ENCODE measurements at regions not wholly inside any gene's neighbourhood (a gene's known extent, or its start where the extent isn't known, plus 50 kb on each side); places are given as distances from the start of the nearest gene placed in this dataset.
"Not testable (repeated sequence)": the region's sequence is repeated elsewhere in the genome, so short reads cannot be mapped to it uniquely, and the experiment has no call there.

DNA sequence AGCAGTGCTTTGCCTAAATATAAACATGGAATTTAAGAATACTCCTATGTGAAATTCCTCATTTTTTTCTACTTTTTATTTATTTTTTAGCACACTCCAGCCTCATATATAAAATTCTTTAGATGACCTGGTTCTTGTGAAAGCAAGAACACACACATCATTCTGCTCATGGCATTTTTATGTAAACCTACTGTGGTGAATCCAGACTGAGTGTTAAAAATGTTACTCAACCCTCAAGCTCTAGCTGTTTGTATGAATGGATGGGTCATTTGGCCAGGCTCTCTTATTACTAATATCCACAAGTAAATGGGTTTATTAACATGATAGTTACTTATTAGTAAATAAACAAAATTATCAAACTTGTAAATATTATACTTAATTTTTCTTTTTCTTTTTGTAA, 551.7 kb upstream of the LRRN3 start:
- no peak for DNase-seq (ENCODE audit: low read depth in 2 of 2)

DNA sequence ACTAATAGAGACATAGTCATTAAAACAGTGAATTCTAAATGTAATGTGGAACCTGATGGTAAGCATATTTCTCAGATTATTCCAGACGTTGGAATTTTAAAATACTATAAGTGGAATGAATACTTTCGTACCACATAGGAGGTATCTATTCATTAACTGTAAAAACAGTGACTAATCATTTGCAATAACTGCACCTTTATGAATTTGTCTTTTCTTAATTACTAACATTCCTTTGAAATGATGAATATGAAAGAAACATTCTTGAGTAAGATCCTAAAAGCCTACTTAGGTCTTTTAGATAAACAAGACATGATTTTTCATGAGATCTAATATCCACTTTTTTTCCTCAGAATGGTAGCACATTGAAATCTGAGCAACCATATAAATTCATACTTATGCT, 549.0 kb upstream of the LRRN3 start:
- no peak for DNase-seq (ENCODE audit: low read depth in 2 of 2)

DNA sequence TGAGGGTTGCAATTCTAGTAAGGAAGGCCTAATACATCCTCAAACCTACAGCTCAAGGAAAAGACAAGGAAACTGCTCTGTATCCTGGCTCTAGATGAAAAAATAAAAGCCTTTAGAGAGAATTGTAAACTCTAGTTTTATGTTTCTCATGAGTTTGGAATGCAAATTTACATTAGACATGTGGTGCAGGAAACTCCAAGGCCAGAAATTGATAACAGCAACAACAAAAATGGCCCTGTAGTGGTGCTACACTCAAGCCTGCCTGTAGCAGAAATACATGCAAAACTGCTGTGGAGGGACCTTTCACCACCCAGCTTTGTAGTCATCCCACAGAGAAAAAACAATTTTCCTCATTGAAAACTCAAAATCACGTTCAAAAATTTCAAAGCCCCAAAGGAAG, 546.7 kb upstream of the LRRN3 start:
- DNase-seq (ENCODE audit: low read depth in 2 of 2): no peak

DNA sequence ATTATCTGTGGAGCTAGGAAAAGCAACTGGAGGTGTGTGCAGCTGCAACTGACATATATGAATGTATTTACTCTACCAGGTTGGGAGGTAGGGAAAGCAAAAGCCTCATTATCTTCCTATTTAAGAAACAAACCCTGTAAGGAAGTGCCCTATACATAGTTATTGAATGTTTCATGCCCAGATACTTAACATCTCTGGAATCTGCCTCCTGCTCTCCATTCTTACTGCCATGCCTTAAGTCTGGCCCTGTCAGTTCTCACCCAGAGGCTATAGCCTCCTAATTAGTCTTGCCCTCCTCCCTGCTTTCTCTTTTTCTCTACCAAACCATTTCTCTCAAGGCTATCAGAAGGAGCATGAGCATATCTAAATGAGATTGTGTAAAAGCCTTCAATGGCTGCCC, 542.6 kb upstream of the LRRN3 start:
- no peak for DNase-seq (ENCODE audit: low read depth in 2 of 2)

DNA sequence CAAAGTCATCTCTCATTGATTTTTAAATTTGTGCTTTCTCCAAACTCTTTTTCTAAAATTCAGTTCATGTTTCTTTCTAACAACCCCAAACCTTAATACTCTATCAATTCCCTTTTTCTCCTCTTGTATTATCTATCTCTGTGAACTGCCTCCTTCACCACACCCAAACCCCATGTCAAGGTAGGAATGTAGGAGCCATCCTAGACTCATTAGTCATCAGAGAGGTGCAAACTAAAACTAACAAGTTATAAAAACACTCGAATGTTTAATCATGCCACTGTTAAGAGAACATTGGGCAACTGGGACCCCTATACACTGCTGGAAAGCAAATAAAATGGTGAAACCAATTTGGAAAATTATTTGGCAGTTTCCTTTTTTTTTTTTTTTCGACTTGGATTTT, 533.8 kb upstream of the LRRN3 start:
- no peak for DNase-seq (ENCODE audit: low read depth in 2 of 2)

DNA sequence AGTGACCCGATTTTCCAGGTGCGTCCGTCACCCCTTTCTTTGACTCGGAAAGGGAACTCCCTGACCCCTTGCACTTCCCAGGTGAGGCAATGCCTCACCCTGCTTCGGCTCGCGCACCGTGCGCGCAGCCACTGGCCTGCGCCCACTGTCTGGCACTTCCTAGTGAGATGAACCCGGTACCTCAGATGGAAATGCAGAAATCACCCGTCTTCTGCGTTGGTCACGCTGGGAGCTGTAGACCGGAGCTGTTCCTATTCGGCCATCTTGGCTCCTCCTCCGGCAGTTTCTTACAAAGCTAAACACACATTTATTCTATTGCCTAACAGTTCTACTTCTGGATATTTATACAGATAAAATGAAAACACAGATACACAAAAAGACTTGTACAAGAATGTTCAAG, 527.6 kb upstream of the LRRN3 start:
- not testable (repeated sequence) for DNase-seq (ENCODE audit: low read depth in 2 of 2)

DNA sequence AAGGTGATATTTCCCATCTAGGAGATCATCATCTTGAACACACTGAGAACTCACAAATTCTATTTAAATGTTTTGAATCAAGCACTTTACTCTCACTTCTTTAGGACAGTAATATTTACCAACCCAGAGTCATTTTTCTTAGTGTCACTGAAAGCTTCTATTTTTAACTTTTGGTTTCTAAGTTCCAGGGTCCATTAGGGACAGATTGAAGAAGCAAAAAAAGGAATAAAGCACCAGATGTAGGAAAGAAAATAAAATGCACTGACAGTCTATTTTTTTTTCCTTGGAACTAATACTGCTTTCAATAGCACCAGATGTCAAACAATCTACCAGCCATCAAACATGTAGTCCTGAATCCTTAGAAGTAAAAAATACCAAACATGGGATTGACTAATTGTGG, 526.7 kb upstream of the LRRN3 start:
- DNase-seq (ENCODE audit: low read depth in 2 of 2): no peak

DNA sequence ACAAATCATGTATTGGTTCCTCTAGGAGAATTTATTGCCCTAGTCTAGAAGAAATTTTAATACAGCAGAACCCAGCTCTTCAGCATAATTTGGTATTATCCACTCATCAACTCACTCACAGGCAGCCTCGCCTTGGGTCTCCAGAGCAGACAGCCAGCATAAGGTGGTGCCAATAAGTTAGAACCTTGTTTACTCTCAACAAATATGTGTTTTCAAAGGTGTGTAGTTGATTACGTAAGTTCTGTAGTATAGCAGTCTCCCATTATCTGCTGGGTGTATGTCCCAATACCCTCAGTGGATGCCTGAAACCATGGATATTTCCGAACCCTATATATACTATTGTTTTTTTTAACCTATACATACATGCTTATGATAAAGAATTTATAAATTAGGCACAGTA, 522.5 kb upstream of the LRRN3 start:
- DNase-seq (ENCODE audit: low read depth in 2 of 2): no peak

DNA sequence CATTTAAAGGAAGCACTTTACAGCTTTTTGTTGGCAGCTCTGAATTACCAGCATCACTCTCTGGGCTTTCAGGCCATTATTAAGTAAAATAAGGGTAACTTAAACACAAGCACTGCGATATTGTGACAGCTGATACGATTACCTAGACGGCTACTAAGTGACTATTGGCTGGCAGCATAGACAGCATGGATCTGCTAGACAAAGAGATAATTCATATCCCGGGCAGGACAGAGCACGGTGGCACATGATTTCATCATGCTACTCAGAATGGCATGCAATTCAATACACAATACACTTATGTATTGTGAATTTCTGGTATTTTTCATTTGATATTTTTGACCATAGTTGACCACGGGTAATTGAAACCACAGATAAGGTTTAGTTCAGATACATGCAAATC, 522.0 kb upstream of the LRRN3 start:
- DNase-seq (ENCODE audit: low read depth in 2 of 2): no peak

DNA sequence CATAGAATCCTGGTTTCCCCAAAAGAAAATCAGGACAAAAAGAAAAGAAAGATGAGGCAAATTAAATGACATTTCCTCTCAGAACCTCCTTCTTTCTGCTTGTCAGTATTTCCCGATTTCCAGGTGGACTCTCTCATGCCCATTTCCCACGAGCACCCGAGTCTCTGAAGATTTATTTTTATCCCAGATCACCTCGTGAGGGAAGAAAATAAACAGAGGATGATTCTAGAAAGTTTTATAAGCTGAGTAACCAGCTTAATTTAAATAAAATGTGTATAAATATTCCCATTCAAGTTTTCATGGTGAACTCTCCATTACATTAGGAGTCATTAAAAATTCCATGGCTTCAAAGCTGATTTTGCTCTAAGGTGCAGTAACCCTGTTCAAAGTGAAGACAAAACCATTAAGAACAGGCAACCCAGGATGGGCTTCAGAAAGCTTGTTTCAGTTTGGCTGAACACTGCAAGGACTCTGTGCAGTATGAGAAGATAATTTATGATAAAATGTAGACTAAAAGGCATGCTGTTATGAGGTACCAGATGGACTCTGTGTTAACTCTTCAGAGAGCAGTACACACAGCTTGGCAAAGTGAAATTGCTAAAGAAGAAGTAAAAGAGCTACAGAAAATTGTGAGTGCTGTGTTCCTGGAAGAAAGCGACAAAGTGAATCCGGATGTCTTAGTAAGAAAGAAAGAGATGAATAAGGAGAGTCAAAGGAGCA, 521.3 kb upstream of the LRRN3 start:
- DNase-seq (ENCODE audit: low read depth in 2 of 2): no peak

DNA sequence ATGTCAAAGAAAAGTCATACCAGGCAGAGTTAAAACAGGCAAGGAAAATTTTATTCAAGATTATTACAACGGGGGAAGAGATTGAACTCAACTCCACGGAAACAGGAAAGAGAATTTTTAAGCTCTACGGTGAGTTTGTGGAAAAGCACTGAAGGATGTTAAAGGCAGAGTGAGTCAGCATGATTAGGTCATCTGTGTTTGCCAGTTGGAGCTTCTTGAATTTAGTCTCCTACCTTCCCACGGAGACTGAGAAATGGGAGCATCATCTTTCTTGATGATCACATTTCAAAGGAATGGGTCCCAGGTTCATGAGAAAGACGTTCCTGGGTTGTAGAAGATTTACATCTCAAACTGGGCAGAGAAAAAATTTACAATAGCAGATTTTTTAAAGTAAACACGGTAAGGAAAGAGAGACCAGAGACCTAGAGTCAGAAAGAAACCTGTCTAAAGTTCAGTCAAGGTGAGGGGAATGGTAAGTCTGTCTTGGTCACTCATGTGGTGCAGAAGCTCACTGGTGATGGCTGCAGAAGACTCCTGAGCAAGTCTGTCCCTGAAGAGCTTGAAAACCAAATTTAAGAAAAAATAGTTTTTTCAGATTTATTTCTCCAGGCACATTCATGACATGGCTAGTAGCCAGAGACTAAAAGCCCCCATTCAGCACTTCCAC, 516.9 kb upstream of the LRRN3 start:
- no peak for DNase-seq (ENCODE audit: low read depth in 2 of 2)

DNA sequence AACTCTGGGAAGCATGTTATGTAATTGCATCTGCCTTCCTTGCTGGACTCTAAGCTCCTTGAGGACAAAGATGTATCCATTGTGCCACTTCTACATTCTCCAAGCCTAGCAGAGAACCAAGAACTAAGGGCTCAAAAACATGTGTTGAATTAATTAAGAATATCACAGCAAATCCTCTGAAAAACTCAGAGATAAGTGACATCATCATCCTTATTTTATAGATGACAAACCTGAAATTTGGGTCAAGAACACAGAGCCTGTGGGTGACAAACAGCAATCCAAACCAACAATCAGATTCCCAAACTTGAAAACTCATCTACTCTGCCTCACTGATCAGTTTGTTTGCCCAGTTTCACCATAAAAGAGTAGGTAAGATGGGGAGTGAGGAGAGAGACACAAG, 503.6 kb upstream of the LRRN3 start:
- no peak for DNase-seq (ENCODE audit: low read depth in 2 of 2)

DNA sequence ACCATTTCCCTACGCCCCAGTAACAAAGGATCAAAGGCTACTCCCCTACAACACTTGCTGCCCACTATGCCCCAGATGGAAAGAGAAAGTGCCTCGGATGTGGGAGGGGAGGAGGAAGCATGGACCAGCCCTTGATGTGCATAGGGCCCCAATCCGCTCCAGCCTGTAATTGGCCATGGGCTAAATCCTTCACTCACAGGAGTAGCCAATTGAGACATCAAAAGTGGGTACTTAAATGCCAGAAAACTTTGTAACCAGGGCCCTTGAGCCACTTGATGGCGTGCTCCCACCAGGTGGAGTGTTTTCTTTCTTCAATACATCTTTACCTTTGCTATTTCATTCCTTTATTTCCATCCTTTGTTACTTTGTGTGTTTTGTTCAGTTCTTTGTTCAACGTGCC, 500.5 kb upstream of the LRRN3 start:
- no peak for DNase-seq (ENCODE audit: low read depth in 2 of 2)

DNA sequence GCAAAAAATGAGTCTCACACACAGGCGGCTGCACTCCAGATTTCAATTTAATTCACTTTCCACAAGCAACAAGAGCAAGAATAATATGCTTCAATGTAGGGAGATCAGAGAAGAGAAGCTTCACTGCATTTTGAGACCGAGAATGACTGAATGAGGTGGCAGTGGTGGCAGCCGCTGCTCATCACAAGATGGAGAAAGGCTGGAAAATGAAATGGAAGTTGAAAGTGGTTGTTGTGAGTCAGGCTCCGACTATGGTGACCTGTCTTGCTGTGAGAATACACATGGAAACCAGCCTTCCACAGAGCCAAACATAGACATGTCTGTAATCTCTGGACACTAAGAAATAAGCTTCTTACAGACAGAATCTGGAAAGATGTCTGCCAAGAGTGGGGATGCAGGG, 499.6 kb upstream of the LRRN3 start:
- no peak for DNase-seq (ENCODE audit: low read depth in 2 of 2)

DNA sequence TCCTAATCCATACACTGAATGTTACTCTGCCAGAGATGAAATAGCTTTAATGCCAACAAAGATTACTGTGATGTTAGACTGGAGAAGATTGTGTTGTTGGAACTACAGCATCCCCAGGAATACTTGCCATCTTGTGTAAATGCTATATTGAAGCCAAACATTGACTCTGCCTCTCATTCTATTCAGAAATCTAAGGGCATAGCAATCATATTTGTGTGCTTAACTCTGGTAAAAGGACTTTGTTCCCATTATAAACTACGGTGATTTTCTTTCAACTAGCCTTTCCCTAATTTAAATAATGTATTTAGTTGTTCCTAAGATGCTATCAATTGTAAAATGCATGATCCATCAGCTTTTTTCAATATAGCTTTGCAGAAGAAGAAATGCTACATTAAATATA, 498.4 kb upstream of the LRRN3 start:
- DNase-seq (ENCODE audit: low read depth in 2 of 2): no peak

DNA sequence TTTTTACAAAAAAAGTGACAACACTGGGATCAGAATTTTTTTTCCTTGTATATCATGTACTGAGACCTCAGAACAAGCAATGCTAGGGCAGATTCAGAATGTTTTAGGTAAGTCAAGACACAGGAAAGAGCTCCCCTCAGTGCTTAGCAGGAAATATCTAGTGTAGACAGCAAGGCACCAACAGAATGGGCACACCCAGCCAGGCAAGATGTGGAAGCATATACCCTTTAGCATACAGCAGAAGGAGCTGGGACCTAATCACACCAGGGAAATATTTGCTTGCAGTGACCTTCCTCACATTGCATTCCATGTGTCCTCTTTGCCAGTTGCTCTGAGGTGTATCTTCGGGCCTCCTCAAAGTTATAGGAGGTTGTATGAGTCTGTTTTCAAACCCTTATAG, 497.6 kb upstream of the LRRN3 start:
- DNase-seq (ENCODE audit: low read depth in 2 of 2): no peak

DNA sequence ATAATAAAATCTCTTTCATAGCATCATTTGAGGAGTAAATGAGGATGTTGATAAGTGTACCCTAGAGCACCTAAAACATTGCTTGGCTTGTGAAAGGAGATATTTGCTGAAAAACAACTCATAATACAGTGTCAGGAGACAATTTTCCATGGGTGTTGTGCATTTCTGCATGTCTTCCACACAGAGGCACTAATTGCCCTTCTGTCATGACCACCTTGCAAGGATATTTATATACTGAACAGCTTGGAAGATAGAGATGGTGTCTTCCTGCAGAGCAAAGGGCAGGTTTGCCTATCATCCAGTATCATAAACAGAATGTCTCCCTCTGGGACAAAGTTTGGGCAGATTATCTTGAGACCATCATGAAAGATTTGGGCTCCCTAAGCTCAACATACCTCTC, 495.2 kb upstream of the LRRN3 start:
- no peak for DNase-seq (ENCODE audit: low read depth in 2 of 2)

DNA sequence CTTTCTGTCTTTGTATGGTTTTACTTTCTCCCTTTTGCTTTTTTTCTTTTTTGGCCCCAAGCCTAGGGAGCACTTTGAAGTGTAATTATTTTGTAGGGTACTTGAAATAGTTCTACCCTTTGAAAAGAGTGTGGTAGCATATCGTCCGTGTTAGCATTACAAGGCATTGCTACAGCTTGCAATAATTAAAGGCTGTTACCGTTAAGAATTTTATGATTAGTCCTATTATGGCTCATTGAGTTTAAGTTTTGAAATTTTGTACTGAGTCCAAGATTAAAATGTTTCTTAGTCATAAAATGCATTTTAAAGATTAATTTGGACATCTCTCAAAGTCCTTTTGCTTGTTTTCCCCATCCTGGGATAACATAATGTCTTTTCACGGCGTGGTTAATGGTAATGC, 490.0 kb upstream of the LRRN3 start:
- DNase-seq (ENCODE audit: low read depth in 2 of 2): no peak

DNA sequence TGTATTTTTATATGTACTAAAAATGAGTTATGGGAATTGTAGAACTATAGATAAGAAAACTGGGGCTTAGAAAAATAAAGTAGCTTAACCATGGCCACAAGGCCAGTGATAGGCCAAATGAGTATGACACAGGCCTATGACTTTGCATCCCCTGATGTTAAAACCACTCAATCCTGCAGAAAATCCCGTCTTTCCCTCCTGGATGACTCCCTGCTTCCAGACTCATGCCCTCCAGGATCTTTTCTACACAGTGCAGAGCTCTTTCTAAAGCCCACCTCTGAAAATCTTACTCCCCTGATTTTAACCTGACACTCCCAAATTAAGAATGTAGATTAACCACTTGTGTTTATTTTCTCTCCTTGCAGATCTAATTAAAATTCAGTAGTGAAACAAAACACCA, 489.2 kb upstream of the LRRN3 start:
- no peak for DNase-seq (ENCODE audit: low read depth in 2 of 2)

DNA sequence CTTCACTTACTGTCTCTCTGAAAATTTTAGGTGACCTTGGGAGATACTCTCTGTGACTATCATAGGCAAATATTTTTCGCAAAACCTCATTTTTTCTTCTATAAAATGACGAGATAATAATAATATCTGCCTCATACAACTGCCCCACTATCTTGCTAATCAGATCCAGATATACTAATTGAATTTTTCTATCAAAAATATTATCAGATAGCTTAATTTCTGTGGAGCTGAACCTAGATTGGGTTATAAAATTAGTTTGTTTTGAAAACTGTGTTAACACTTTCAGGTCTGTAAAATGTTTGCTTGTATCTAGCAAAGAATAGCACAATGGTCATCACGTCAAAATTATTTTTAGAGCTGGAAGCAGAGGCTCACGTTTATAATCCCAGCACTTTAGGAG, 486.7 kb upstream of the LRRN3 start:
- no peak for DNase-seq (ENCODE audit: low read depth in 2 of 2)

DNA sequence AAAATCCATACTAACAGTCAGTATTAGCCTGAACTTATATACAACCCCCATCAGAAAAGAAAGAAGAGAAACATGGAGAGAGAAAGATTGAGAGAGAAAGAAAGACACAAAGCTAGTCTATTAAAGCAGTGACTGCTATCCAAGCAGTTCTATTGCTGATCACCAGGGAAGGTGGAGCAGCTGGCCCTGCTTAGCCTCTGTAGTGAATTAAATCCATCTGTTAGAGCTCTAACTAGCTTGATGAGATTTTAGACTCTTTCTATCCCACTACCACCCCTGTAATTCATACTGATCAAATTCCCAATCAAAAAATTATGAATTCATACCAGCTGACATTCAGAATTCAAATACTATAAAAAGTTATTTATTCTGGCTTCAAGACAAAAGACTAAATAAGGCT, 486.0 kb upstream of the LRRN3 start:
- no peak for DNase-seq (ENCODE audit: low read depth in 2 of 2)

DNA sequence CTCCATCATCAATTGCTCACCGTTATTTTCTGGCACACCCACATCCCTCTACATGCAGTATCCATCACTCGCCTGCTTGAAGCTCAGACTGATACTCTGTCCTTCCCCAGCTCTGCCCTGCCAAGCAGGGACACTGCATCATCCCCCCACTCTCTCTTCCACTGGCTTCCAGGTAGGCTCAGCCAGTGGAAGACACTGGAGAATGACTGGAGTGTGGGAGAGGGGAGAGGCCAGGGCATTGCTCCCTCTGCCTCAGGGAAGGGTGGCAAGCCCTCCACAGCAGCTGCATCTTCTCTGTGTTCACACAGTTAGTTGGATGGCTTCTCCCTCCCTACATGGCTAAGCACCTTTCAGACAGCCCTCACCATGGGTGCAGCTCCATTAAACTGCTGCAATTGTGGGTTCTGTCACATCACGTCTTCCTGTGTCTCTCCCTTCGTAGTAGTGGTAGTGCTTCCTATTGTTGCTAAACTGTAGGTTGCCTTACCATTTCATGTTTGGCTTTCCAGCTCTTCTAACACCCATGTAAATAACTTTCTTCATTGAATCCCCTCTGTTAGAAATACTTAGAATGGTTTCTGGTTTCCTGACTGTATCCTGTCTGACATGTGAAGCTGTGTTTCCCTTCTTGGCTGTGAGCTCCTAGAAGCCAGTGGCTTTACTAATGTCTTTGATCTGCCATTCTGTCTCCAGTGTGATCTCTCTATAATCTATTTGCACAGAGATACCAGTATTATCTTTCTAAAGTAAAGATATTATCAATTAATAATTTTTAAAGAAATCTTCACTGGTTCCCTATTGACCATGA, 483.7 kb upstream of the LRRN3 start:
- DNase-seq (ENCODE audit: low read depth in 2 of 2): no peak

DNA sequence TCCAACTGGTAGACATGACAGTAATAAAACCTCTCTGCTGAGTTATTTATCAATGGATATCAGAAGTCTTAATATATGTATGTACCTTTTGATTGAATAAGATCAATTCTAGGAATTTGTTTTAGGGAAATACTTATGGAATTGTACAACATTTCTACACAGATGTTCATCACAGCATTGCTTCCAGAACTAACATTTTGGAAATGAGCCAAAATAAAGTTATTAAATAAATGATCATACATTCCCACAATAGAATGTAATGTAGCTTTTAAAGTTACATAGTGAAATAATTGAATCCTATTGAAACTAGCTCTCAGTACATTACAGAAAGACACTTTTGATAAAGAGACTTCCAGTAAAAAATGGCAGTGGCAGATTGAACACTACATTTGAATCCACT, 481.6 kb upstream of the LRRN3 start:
- no peak for DNase-seq (ENCODE audit: low read depth in 2 of 2)

All from dermis microvascular lymphatic vessel endothelial cell (primary cell).